PC-3 (cell line): ENCODE measurements at regions not wholly inside any gene's neighbourhood (a gene's known extent, or its start where the extent isn't known, plus 50 kb on each side); places are given as distances from the start of the nearest gene placed in this dataset.

Source experiments
- CTCF ChIP-seq: fragments of 300-600 bp; sonication (generic); conservative IDR thresholded peaks from 2 replicates; pipeline ENCODE4 v1.5.1; 2017; ENCODE audit warnings: antibody characterized with exemption, low read depth, mild to moderate bottlenecking, low read length
- EZH2 ChIP-seq: fragments of 300-600 bp; sonication (generic); IDR thresholded peaks from one replicate; pipeline ENCODE4 v1.6.1; 2017; ENCODE audit warnings: antibody characterized with exemption, mild to moderate bottlenecking, low read length; ENCODE audit not compliant: unreplicated experiment

- TF ChIP-seq EZH2 (no peak), CTCF (no peak)
Observed at GRCh38 chr16:17843905-17844304, 373.1 kb upstream of the XYLT1 start.
